ENCODE measurements at regions not wholly inside any gene's neighbourhood (a gene's known extent, or its start where the extent isn't known, plus 50 kb on each side); places are given as distances from the start of the nearest gene placed in this dataset.

- TF ChIP-seq ZNF274 (IDR thresholded peaks at IDR 0.05; ENCODE audit: low read depth, low read length) (no peak), SUZ12 (IDR thresholded peaks at IDR 0.05; ENCODE audit: extremely low read depth, insufficient read depth, insufficient read length) (no peak)
These were observed 90.1 kb upstream of the KCNJ18 start for GRCh38 chr17:21602176-21602575.

Measured in NT2/D1 (cell line).